Fibroblast of the aortic adventitia (primary cell): ENCODE measurements at regions not wholly inside any gene's neighbourhood (a gene's known extent, or its start where the extent isn't known, plus 50 kb on each side); places are given as distances from the start of the nearest gene placed in this dataset.
A peak's percentile ranks its signal among the peaks of the same experiment; 100 is the strongest.

Experiments
- DNase-seq: peaks from one replicate; pipeline ENCODE4 v3.0.0-alpha.2; 2010; ENCODE audit warnings: low read depth
- H3K4me3 ChIP-seq: 2 replicates; pipeline ENCODE4 v1.5.1; 2011; ENCODE audit warnings: low read depth, mild to moderate bottlenecking, control low read depth, low read length, moderate library complexity
- CTCF ChIP-seq: IDR thresholded peaks from 2 replicates; pipeline ENCODE4 v1.5.1; 2011; ENCODE audit warnings: mild to moderate bottlenecking, low read length, control low read depth, inconsistent platforms; ENCODE audit not compliant: insufficient read depth

GRCh38 chr12:100733817-100734593, 60.6 kb upstream of the ANO4 start:
- peak; percentile 63 for DNase-seq
- peak; percentile 78 for TF ChIP-seq CTCF
- H3K4me3 ChIP-seq, result no peak overlapping the region

DNA sequence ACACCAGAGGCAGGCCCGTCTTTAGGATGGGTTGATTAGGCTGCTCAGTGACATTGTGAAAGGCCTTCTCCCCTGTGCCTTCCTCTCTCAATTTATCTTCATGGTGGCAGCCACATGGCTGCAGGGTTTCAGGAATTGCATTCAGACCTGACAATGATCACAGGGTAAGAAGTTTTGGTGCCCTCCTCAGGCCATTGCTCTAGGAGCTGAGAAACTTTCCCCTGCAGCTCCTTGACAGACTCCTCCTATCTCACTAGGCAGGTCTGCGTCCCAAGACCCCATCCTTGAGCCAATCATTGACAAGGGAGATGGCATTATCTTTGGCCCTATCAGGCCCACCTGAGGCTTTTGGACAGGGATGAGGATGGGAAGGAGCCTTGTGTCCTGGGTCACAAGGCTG, 57.4 kb upstream of the ANO4 start:
- no peak overlapping the region for H3K4me3 ChIP-seq
- DNase-seq, result no peak
- no peak for TF ChIP-seq CTCF

DNA sequence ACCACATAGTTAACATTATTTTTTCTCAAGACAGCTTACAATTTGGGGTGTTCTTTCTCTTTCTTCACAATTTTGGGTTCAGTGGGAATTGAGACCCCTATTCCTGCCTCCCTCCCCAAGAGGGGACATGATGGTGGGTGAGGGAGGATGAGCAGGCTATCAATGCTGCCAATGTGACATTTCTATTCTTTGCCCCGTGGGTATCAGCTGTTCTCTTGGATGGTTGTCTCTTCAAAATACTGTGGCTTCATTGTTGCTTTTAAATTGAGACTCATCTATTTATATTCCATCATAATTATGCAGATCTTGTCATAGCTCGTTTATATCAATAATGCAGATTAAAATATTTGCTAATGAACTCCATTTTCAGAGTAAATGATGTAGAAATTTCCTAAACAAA, 56.5 kb upstream of the ANO4 start:
- no peak overlapping the region for H3K4me3 ChIP-seq
- no peak for DNase-seq
- no peak for TF ChIP-seq CTCF

- DNase-seq, result peak; percentile 45
- no peak overlapping the region for H3K4me3 ChIP-seq
- peak; percentile 70 for TF ChIP-seq CTCF
Measured at GRCh38 chr12:100741084-100741711, 53.4 kb upstream of the ANO4 start.

GRCh38 chr12:100743060-100743459, 51.5 kb upstream of the ANO4 start:
- TF ChIP-seq CTCF, result no peak
- H3K4me3 ChIP-seq, result no peak overlapping the region
- no peak for DNase-seq
